Esophagus muscularis mucosa (tissue), 4 donors: ENCODE measurements at regions not wholly inside any gene's neighbourhood (a gene's known extent, or its start where the extent isn't known, plus 50 kb on each side); places are given as distances from the start of the nearest gene placed in this dataset.

Experiments
- CTCF ChIP-seq, 3 experiments: fragments of 200-600 bp in 2 of 3; fragments of 450-650 bp in 1 of 3; sonication (generic) in 2 of 3; IDR thresholded peaks; one replicate each; pipeline ENCODE4 v1.5.1; 2017 to 2019; ENCODE audit warnings: antibody characterized with exemption in 3 of 3, mild to moderate bottlenecking in 2 of 3, moderate library complexity in 1 of 3
- EP300 ChIP-seq: sonication (generic); formaldehyde crosslinking; IDR thresholded peaks from one replicate; pipeline ENCODE4 v1.6.1; 2017; ENCODE audit warnings: antibody characterized with exemption
- POLR2A ChIP-seq: fragments of 450-650 bp; IDR thresholded peaks from one replicate; pipeline ENCODE4 v1.6.1; 2017; ENCODE audit warnings: antibody characterized with exemption, moderate library complexity, mild to moderate bottlenecking, low read depth
- POLR2AphosphoS5 ChIP-seq, 2 donors: sonication (generic); formaldehyde crosslinking; IDR thresholded peaks; one replicate each; pipeline ENCODE4 v1.6.1; 2017; ENCODE audit warnings: antibody characterized with exemption in 2 of 2

GRCh38 chr14:22509036-22509709, 79.9 kb downstream of the DAD1 start:
- TF ChIP-seq CTCF (IDR thresholded peaks at IDR 0.05), result no peak
- no peak for TF ChIP-seq POLR2A
- no peak for TF ChIP-seq POLR2AphosphoS5 (IDR thresholded peaks at IDR 0.05)
- no peak for TF ChIP-seq EP300
